Muscle of leg (tissue), 3 donors: ENCODE measurements at regions not wholly inside any gene's neighbourhood (a gene's known extent, or its start where the extent isn't known, plus 50 kb on each side); places are given as distances from the start of the nearest gene placed in this dataset.
A peak's percentile ranks its signal among the peaks of the same experiment; 100 is the strongest.

ENCODE experiments used
- DNase-seq: peaks from one replicate; pipeline ENCODE4 v3.0.0; 2013
- H3K27ac ChIP-seq: one replicate; pipeline ENCODE4 v1.5.1; 2013; ENCODE audit warnings: mild to moderate bottlenecking, low read length, control low read depth
- H3K27me3 ChIP-seq: one replicate; pipeline ENCODE4 v1.6.1; 2013; ENCODE audit warnings: low read length; ENCODE audit not compliant: control insufficient read depth, insufficient read depth
- H3K36me3 ChIP-seq: one replicate; pipeline ENCODE4 v1.6.1; 2013; ENCODE audit warnings: low read length; ENCODE audit not compliant: control insufficient read depth, insufficient read depth
- H3K4me1 ChIP-seq: one replicate; pipeline ENCODE4 v1.6.1; 2013; ENCODE audit warnings: low read length; ENCODE audit not compliant: control insufficient read depth, insufficient read depth
- H3K4me3 ChIP-seq: one replicate; pipeline ENCODE4 v1.5.1; 2013; ENCODE audit warnings: low read length, control low read depth
- H3K9me3 ChIP-seq: replicated peaks from 2 replicates; pipeline ENCODE4 v1.6.1; 2013; ENCODE audit warnings: low read depth, low read length; ENCODE audit not compliant: control insufficient read depth
- WGBS: methylation state at CpG from one replicate; pipeline ENCODE4 v1.1.5; 2013; ENCODE audit warnings: missing lambda C conversion rate; ENCODE audit not compliant: insufficient coverage; 5-methylcytosine and 5-hydroxymethylcytosine counted together

DNA sequence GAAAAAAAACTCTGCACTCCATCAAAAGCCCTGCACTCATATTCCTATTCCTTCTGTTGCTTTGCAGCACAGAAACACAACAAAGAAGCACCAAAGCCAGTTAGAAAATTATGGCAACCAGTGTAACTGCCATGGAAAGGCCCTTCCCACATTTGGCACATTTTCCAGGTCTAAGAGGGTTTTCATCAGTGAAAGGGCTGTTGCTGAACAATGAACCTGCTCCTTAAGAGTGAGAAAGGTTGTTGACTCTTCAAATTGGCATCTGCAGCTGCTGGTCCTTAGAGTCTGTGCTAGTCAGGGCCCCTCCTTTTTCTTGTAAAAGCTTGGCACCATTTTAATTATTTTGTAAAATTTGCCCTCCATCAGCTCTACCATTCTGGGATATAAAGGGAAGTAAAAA lies 378.7 kb upstream of the KITLG start:
- Histone ChIP-seq H3K9me3 (no peaks in the 10 kb centered on the region), H3K36me3 (no peaks in the 10 kb centered on the region), H3K27ac (no peak overlapping the region), H3K27me3 (no peaks in the 10 kb centered on the region), H3K4me3 (no peak overlapping the region), H3K4me1 (no peaks in the 10 kb centered on the region)
- no peak for DNase-seq

DNA sequence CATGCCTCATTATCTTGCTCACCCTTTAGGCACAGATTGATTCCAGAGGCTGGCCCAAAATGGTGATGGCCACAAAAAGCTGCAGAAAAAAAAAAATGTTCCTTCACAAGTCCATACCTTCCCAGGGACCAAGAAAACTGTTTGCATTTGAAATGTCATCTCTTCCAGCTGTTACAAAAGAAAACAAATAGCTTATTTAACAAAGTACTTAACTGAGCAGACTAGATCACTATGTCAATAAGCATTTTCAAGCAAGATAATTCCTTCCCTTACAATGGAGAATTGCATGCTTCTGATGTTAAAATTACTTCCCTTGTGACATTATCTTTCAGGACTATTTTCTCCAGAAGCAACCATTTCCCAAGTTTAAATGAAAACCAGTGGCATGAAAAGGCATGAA lies 377.9 kb upstream of the KITLG start:
- H3K4me1 ChIP-seq = no peaks in the 10 kb centered on the region
- H3K9me3 ChIP-seq = no peaks in the 10 kb centered on the region
- no peak overlapping the region for H3K4me3 ChIP-seq
- no peak for DNase-seq
- no peak overlapping the region for H3K27ac ChIP-seq
- H3K27me3 ChIP-seq = no peaks in the 10 kb centered on the region
- H3K36me3 ChIP-seq = no peaks in the 10 kb centered on the region

DNA sequence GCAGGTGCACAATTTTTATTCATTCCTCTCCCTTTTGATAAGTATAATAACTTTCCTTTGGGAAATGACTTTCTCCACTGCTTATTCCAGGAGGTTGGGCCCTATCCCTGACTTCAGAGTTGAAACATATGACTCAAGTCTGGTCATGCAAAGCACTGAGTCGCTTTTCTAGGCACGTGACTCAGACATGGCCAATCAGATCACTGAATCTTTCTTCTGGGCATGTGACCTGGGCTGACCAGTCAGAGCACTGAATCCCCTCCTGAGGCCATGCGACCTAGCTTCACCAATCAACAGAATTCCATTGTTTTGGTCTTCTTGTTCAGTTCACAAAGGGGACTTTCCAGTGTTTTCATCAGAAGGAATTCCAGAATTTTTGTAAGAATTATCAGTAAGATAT lies 377.1 kb upstream of the KITLG start:
- no peaks in the 10 kb centered on the region for H3K36me3 ChIP-seq
- no peaks in the 10 kb centered on the region for H3K27me3 ChIP-seq
- H3K27ac ChIP-seq = no peak overlapping the region
- no peaks in the 10 kb centered on the region for H3K4me1 ChIP-seq
- no peak overlapping the region for H3K4me3 ChIP-seq
- H3K9me3 ChIP-seq = no peaks in the 10 kb centered on the region
- no peak for DNase-seq
- 88% methylated on average over 2 of the region's 3 CpGs for WGBS

DNA sequence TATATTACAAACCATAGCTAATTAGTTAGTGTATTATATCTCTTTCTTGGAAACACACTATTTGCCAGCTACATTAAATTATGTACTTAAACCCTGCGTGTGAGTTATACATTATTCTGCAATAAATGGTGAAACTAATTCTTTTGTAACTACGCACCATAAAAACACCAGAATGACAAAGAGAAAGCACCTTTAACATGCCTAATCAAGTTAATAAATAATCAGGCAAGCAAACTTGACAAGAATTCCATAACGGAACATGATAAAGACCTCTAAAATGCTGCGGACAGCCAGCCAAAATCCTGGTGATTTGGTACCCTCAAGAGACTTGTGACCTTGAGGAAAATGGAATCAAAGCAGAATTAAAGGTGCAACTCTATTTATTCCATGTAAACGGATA lies 375.3 kb upstream of the KITLG start:
- no peak for DNase-seq
- H3K9me3 ChIP-seq = no peaks in the 10 kb centered on the region
- no peaks in the 10 kb centered on the region for H3K4me1 ChIP-seq
- no peak overlapping the region for H3K27ac ChIP-seq
- WGBS = no CpG with 5 or more reads among the region's 5 CpGs
- H3K4me3 ChIP-seq = no peak overlapping the region
- no peaks in the 10 kb centered on the region for H3K36me3 ChIP-seq
- no peaks in the 10 kb centered on the region for H3K27me3 ChIP-seq

DNA sequence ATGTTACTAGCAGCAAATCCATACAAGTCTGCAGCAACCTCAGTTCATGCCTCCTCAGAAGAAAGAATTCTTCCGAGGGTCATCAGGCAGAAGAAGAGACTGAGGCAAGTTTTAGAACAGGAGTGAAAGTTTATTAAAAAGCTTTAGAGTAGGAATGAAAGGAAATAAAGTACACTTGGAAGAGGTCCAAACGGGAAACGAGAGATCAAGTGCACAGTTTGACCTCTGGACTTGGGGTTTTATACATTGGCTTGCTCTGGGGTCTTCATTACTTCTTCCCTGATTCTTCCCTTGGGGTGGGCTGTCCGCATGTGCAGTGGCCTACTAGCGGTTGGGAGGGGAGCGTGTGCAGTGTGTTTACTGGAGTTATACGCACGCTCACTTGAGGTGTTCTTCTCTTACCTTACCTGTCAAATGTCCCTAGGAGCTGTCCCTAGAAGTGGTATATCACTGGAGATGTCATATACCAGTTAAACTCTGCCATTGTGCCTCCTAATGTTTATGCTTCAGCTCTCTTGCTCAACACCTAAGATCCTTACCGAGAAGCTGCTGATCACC lies 372.8 kb upstream of the KITLG start:
- 40% methylated on average over 2 of the region's 9 CpGs for WGBS
- H3K4me1 ChIP-seq = no peaks in the 10 kb centered on the region
- H3K36me3 ChIP-seq = no peaks in the 10 kb centered on the region
- no peaks in the 10 kb centered on the region for H3K9me3 ChIP-seq
- H3K27ac ChIP-seq = no peak overlapping the region
- H3K27me3 ChIP-seq = no peaks in the 10 kb centered on the region
- no peak for DNase-seq
- no peak overlapping the region for H3K4me3 ChIP-seq

DNA sequence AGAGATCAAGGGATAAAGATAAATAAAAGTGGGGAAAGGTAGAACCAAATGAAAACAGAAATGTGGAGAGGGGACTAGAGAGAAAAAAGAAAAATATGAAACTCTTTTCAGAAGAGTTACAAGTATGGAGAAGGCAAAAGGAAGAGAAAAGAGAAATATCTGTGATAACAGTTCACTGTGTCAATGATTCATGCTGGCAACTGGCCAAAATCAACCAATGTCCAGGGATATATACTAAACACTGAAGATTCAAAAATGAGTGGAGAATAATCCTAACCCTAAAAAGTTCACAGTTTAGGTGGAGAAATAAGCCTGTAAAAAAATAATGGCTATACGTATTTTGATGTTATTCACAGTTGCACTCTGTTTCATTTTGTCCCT lies 372.3 kb upstream of the KITLG start:
- H3K9me3 ChIP-seq = no peaks in the 10 kb centered on the region
- no peaks in the 10 kb centered on the region for H3K4me1 ChIP-seq
- no peaks in the 10 kb centered on the region for H3K36me3 ChIP-seq
- H3K27me3 ChIP-seq = no peaks in the 10 kb centered on the region
- no peak for DNase-seq
- no CpG with 5 or more reads among the region's 1 CpG for WGBS
- H3K4me3 ChIP-seq = no peak overlapping the region
- H3K27ac ChIP-seq = no peak overlapping the region

DNA sequence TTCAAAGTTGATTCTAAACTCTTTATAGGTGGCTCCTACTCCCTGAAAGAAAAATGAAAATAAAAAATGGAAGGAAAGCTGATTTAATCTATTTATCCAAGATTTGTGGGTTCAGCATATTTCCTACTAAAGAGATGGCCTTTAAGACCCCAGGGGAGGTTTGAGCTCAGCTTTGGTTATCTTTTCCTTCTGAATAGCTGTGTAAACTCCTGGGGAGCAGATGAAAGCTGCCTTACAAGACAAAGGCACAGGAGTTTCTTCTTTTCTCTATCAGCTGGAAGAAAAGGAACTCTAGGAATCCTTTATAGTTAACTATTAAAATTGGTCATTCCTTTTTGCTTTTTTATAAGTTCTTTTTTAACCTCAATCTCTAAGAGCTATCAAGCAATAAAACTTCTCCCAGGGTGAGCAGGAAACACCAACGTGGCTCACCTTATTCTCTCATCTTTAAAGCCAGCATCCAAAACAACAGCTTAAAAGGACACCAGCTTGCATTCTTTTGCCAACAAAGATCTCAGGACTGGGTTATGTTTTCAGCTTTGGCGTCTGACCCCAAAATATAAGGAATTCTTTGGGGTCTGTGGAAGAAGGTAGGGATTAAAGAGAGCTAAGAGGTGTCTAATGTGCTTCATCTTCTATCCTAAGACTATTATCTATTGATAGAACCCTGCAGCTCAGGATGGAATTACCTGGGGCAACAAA lies 371.7 kb upstream of the KITLG start:
- no peak overlapping the region for H3K4me3 ChIP-seq
- H3K27ac ChIP-seq = no peak overlapping the region
- H3K27me3 ChIP-seq = no peaks in the 10 kb centered on the region
- H3K36me3 ChIP-seq = no peaks in the 10 kb centered on the region
- 22% methylated on average over 1 of the region's 2 CpGs for WGBS
- H3K4me1 ChIP-seq = no peaks in the 10 kb centered on the region
- DNase-seq = no peak
- no peaks in the 10 kb centered on the region for H3K9me3 ChIP-seq

DNA sequence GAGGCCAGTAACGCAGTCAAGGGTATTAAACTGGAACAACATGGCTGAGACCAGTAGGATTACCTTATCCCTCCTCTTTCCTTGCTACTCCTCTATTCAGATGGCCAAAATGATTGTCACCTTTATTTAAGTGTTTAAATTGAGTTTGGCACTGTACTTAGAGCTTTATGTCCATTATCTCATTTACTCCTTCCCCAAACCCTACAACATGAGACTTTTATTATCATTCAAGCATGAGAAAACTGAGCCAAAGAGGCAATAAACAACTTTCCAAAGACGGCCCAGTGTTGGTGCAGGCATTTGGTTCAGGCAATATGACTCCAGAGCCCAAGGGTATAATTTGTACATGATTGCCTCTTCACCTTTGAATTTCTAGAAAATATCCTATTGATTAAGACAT lies 370.9 kb upstream of the KITLG start:
- no peaks in the 10 kb centered on the region for H3K36me3 ChIP-seq
- no peaks in the 10 kb centered on the region for H3K27me3 ChIP-seq
- H3K4me1 ChIP-seq = no peaks in the 10 kb centered on the region
- no peak overlapping the region for H3K4me3 ChIP-seq
- H3K27ac ChIP-seq = no peak overlapping the region
- H3K9me3 ChIP-seq = no peaks in the 10 kb centered on the region
- no CpG with 5 or more reads among the region's 2 CpGs for WGBS
- no peak for DNase-seq

DNA sequence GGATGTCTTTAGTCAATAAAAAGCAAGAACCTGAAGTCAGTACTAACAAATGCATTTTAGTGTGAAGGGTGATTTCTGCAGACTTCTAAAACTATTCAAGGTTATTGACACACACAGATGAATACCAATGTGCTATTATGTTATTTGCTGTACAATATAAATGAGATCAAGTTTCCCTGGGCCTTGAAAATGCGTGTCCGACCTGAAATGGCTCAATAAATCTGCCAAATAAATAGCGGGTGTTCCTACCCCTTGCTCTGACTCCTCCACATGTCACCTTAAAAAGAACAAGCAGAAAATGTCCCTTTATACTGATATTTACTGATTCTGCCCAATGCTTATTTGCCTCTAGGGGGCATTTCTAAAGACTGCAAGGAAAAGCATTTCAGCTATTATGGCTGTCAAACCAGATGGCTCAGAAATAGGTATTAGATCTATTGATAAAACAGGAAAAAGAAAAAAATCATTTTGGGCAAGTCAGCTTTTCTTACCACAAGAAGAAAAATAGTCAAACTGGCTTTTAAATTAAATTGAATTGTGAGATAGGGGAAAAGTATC lies 367.3 kb upstream of the KITLG start:
- no peaks in the 10 kb centered on the region for H3K4me1 ChIP-seq

DNA sequence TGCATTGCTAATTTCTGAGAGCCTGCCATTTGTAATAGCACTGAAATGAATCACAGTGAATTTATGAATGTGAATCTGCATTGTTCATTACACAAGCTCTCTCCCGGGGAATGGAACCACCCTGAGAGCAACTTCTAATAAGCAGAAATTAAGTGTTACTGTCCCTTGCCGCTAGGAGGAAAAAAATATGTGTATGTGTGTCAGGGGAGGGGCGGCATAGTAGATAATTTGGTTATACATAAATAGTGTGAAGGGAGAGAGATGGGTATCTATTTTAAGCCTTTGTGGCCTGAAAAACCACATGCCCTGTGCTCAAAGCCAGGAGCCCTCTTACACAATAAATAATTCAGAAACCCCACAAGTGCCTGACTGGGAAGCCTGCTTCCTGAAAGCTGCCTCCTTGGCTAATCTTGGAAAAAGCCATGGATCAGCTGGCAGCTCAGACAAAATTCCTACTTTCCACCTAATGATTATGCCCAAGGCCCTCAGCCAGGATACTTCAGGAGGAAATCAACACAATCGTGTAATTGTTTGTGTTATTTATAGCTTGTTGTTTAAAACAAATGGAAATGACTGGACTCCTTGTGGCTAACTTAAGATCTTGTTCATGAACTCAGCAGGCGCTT lies 366.2 kb upstream of the KITLG start:
- Histone ChIP-seq H3K4me3 (no peak overlapping the region), H3K4me1 (no peaks in the 10 kb centered on the region), H3K27ac (peak overlapping the region; percentile 50), H3K9me3 (no peaks in the 10 kb centered on the region), H3K36me3 (no peaks in the 10 kb centered on the region), H3K27me3 (no peaks in the 10 kb centered on the region)
- no CpG with 5 or more reads among the region's 5 CpGs for WGBS
- DNase-seq = peak; percentile 44

More for the DNA sequence above, 367.3 kb upstream of the KITLG start:
- H3K9me3 ChIP-seq = no peaks in the 10 kb centered on the region
- H3K27ac ChIP-seq = no peak overlapping the region
- H3K27me3 ChIP-seq = no peaks in the 10 kb centered on the region
- no peak for DNase-seq
- no peaks in the 10 kb centered on the region for H3K36me3 ChIP-seq
- WGBS = 53% methylated on average over 3 of the region's 3 CpGs
- H3K4me3 ChIP-seq = no peak overlapping the region
